HepG2 (cell line): ENCODE measurements at regions not wholly inside any gene's neighbourhood (a gene's known extent, or its start where the extent isn't known, plus 50 kb on each side); places are given as distances from the start of the nearest gene placed in this dataset.
"Not testable (repeated sequence)": the region's sequence is repeated elsewhere in the genome, so short reads cannot be mapped to it uniquely, and the experiment has no call there.

ENCODE experiments used
- ATAC-seq: fragments of 200-7000 bp; cut with Tn5 transposase; 3 replicates; pipeline ENCODE4 v1.9.1; 2020; ENCODE audit warnings: mild to moderate bottlenecking, moderate library complexity
- BruUV-seq: library from RNA; stranded (reverse); fragments of 400-500 nt; replicated peaks from 2 replicates; lab custom pipeline; 2021; lab: Mats Ljungman, UMichigan
- CTCF ChIA-PET: fragments of 300-600 bp; formaldehyde crosslinking; extraction: SDS; loops from one replicate; lab custom pipeline; 2021; ENCODE audit warnings: low total read pairs, inconsistent platforms, low intra/inter-chr PET ratio; lab: Yijun Ruan, JAX
- POLR2A ChIA-PET: fragments of 350-600 bp; sonication (Branson Sonifier 250); formaldehyde crosslinking; loops from one replicate; lab custom pipeline; 2020; ENCODE audit warnings: antibody characterized with exemption, inconsistent platforms; lab: Yijun Ruan, JAX
- DNase-seq: peaks from one replicate; pipeline ENCODE4 v3.0.0-alpha.2; 2015; ENCODE audit warnings: low spot score
- FAIRE-seq: peaks from 3 replicates; lab custom pipeline; 2011; peaks lifted over from hg19 to GRCh38; lab: Jason Lieb, UNC
- H2AFZ ChIP-seq: one replicate; pipeline ENCODE4 v1.6.1; 2011; ENCODE audit warnings: low read length, inconsistent platforms
- H3K27ac ChIP-seq: fragments of 300-600 bp; 3 replicates; pipeline ENCODE4 v1.8.0; 2011; ENCODE audit warnings: mixed run types, mild to moderate bottlenecking, mixed read lengths, low read length, inconsistent platforms; ENCODE audit not compliant: insufficient read depth; ENCODE audit errors: extremely low read length
- H3K27me3 ChIP-seq, 2 experiments: fragments of 200-600 bp in 1 of 2; 2 replicates in 1 of 2; 3 replicates in 1 of 2; pipeline versions ENCODE4 v1.6.0 to v1.8.0; 2011; ENCODE audit warnings: low read length in 2 of 2, mild to moderate bottlenecking in 2 of 2, moderate library complexity in 2 of 2, inconsistent platforms in 1 of 2; ENCODE audit not compliant: insufficient read depth in 2 of 2, control insufficient read depth in 1 of 2
- H3K36me3 ChIP-seq, 2 experiments: fragments of 200-600 bp in 1 of 2; replicated peaks in 1 of 2; 2 replicates in 1 of 2; 3 replicates in 1 of 2; pipeline versions ENCODE4 v1.5.1 to v1.8.0; 2011; ENCODE audit warnings: low read length in 2 of 2, inconsistent platforms in 1 of 2; ENCODE audit not compliant: insufficient read depth in 2 of 2, control insufficient read depth in 1 of 2
- H3K4me1 ChIP-seq: 2 replicates; pipeline ENCODE4 v1.5.1; 2012; ENCODE audit warnings: low read length, inconsistent platforms; ENCODE audit not compliant: insufficient read depth
- H3K4me2 ChIP-seq: 2 replicates; pipeline ENCODE4 v1.6.0; 2011; ENCODE audit warnings: low read depth, low read length, inconsistent platforms
- H3K4me3 ChIP-seq, 3 experiments: fragments of 200-600 bp in 1 of 3; sonication (generic), shearing (Covaris generic) in 1 of 3; replicated peaks in 1 of 3; 2 replicates each; pipeline ENCODE4 v1.5.1; 2011 to 2016; ENCODE audit warnings: low read length in 3 of 3, inconsistent platforms in 2 of 3, low read depth in 2 of 3, mild to moderate bottlenecking in 2 of 3, control low read depth in 1 of 3, mixed read lengths in 1 of 3; ENCODE audit not compliant: insufficient read depth in 1 of 3
- H3K79me2 ChIP-seq: one replicate; pipeline ENCODE4 v1.6.1; 2011; ENCODE audit warnings: low read length, inconsistent platforms; ENCODE audit not compliant: insufficient read depth
- H3K9ac ChIP-seq: 2 replicates; pipeline ENCODE4 v1.6.0; 2011; ENCODE audit warnings: mild to moderate bottlenecking, low read depth, low read length, inconsistent platforms; ENCODE audit not compliant: insufficient read depth
- H3K9me3 ChIP-seq: 2 replicates; pipeline ENCODE4 v1.5.1; 2012; ENCODE audit warnings: mild to moderate bottlenecking, low read length
- H4K20me1 ChIP-seq: 2 replicates; pipeline ENCODE4 v1.6.0; 2011; ENCODE audit warnings: inconsistent platforms, mild to moderate bottlenecking, low read length, moderate library complexity; ENCODE audit not compliant: insufficient read depth
- WGBS: methylation state at CpG from one replicate; pipeline ENCODE4 v1.1.6; 2017; ENCODE audit warnings: low lambda C conversion rate; 5-methylcytosine and 5-hydroxymethylcytosine counted together
- in situ Hi-C: cut with HindIII; loops from 2 replicates; pipeline ENCODE4 v1.10.0; 2017; ENCODE audit warnings: low pct_unique_long_range_greater_than_20kb; ENCODE audit not compliant: extremely low pct_ligation_motif_present
- intact Hi-C: fragments of 100-400 bp; cut with micrococcal nuclease; formaldehyde crosslinking; loops from one replicate; pipeline ENCODE4 v1.10.0; 2022; ENCODE audit not compliant: unreplicated experiment

GRCh38 chr21:10415456-10415855, 105.9 kb upstream of the TPTE start:
- ATAC-seq, H3K4me1 ChIP-seq, FAIRE-seq, BruUV-seq, H4K20me1 ChIP-seq, CTCF ChIA-PET, H3K4me2 ChIP-seq, H3K79me2 ChIP-seq, H3K36me3 ChIP-seq, H3K4me3 ChIP-seq, H3K27ac ChIP-seq, H2AFZ ChIP-seq, H3K9ac ChIP-seq, POLR2A ChIA-PET, DNase-seq, in situ Hi-C loops, H3K27me3 ChIP-seq, intact Hi-C loops: not testable (repeated sequence)
- WGBS: 16% methylated on average over 7 of the region's 7 CpGs
- H3K9me3 ChIP-seq: peaks cover 98% of the 10 kb centered on the region

GRCh38 chr21:10415859-10416258, 105.5 kb upstream of the TPTE start:
- H3K79me2 ChIP-seq: not testable (repeated sequence)

More at GRCh38 chr21:10415859-10416258, 105.5 kb upstream of the TPTE start:
- BruUV-seq, H3K4me1 ChIP-seq, H4K20me1 ChIP-seq, H3K4me2 ChIP-seq, H2AFZ ChIP-seq, FAIRE-seq, in situ Hi-C loops, H3K27me3 ChIP-seq, POLR2A ChIA-PET, H3K27ac ChIP-seq, intact Hi-C loops, DNase-seq, H3K9ac ChIP-seq, H3K36me3 ChIP-seq, CTCF ChIA-PET, H3K4me3 ChIP-seq: not testable (repeated sequence)
- WGBS: 13% methylated on average over 6 of the region's 6 CpGs
- peak; percentile 23 for ATAC-seq
- peaks cover 100% of the 10 kb centered on the region for H3K9me3 ChIP-seq
